PC-3 (cell line): ENCODE measurements at regions not wholly inside any gene's neighbourhood (a gene's known extent, or its start where the extent isn't known, plus 50 kb on each side); places are given as distances from the start of the nearest gene placed in this dataset.
A peak's percentile ranks its signal among the peaks of the same experiment; 100 is the strongest.

Source experiments
- ATAC-seq: fragments of 200-7000 bp; cut with Tn5 transposase; 2 replicates; pipeline ENCODE4 v1.9.1; 2020; ENCODE audit warnings: mild to moderate bottlenecking, moderate library complexity
- BruUV-seq: library from RNA; stranded (reverse); fragments of 400-500 nt; replicated peaks from 2 replicates; lab custom pipeline; 2021; lab: Mats Ljungman, UMichigan
- CTCF ChIA-PET: fragments of 300-600 bp; sonication (Branson Sonifier 250); formaldehyde crosslinking; loops from one replicate; lab custom pipeline; 2022; ENCODE audit warnings: antibody characterized with exemption; lab: Charles Lee
- POLR2A ChIA-PET: fragments of 300-600 bp; sonication (Branson Sonifier 250); formaldehyde crosslinking; loops from one replicate; lab custom pipeline; 2022; ENCODE audit warnings: antibody characterized with exemption; ENCODE audit not compliant: unreplicated experiment; lab: Charles Lee
- DNase-seq: peaks from one replicate; pipeline ENCODE4 v3.0.0-alpha.2; 2015
- H2AFZ ChIP-seq: fragments of 300-600 bp; sonication (generic); 2 replicates; pipeline ENCODE4 v1.6.0; 2016; ENCODE audit warnings: antibody characterized with exemption, low read length
- H3F3A ChIP-seq: fragments of 300-600 bp; sonication (generic); one replicate; pipeline ENCODE4 v1.6.0; 2017; ENCODE audit warnings: antibody characterized with exemption, low read length, control low read depth, mild to moderate bottlenecking; ENCODE audit not compliant: unreplicated experiment
- H3K27ac ChIP-seq: fragments of 300-600 bp; sonication (generic); 2 replicates; pipeline ENCODE4 v1.5.1; 2016; ENCODE audit warnings: mild to moderate bottlenecking, low read length
- H3K27me3 ChIP-seq: fragments of 300-600 bp; sonication (generic); 2 replicates; pipeline ENCODE4 v1.6.1; 2016; ENCODE audit warnings: low read length, mixed read lengths
- H3K36me3 ChIP-seq: fragments of 300-600 bp; sonication (generic); 2 replicates; pipeline ENCODE4 v1.6.1; 2016; ENCODE audit warnings: low read depth, mixed run types, low read length, mixed read lengths
- H3K4me1 ChIP-seq: fragments of 300-600 bp; sonication (generic); 2 replicates; pipeline ENCODE4 v1.5.1; 2016; ENCODE audit warnings: low read length; ENCODE audit not compliant: insufficient read depth
- H3K4me2 ChIP-seq: fragments of 300-600 bp; sonication (generic); 2 replicates; pipeline ENCODE4 v1.6.0; 2016; ENCODE audit warnings: low read length
- H3K4me3 ChIP-seq: fragments of 300-600 bp; sonication (generic); 2 replicates; pipeline ENCODE4 v1.5.1; 2016; ENCODE audit warnings: mild to moderate bottlenecking, low read length, mixed read lengths
- H3K79me2 ChIP-seq: fragments of 300-600 bp; sonication (generic); 2 replicates; pipeline ENCODE4 v1.6.1; 2017; ENCODE audit warnings: low read length, mixed read lengths
- H3K9ac ChIP-seq: fragments of 300-600 bp; sonication (generic); 2 replicates; pipeline ENCODE4 v1.6.0; 2016; ENCODE audit warnings: mild to moderate bottlenecking, low read length
- H3K9me2 ChIP-seq: fragments of 300-600 bp; sonication (generic); replicated peaks from 2 replicates; pipeline ENCODE4 v1.6.1; 2016; ENCODE audit warnings: mixed run types, low read length, mixed read lengths
- H3K9me3 ChIP-seq: fragments of 300-600 bp; sonication (generic); 2 replicates; pipeline ENCODE4 v1.6.1; 2016; ENCODE audit warnings: low read length, mixed read lengths
- H4K20me1 ChIP-seq: fragments of 300-600 bp; sonication (generic); 2 replicates; pipeline ENCODE4 v1.6.1; 2016; ENCODE audit warnings: low read length, mixed read lengths
- CTCF ChIP-seq: fragments of 300-600 bp; sonication (generic); conservative IDR thresholded peaks from 2 replicates; pipeline ENCODE4 v1.5.1; 2017; ENCODE audit warnings: antibody characterized with exemption, low read depth, mild to moderate bottlenecking, low read length
- EZH2 ChIP-seq: fragments of 300-600 bp; sonication (generic); IDR thresholded peaks from one replicate; pipeline ENCODE4 v1.6.1; 2017; ENCODE audit warnings: antibody characterized with exemption, mild to moderate bottlenecking, low read length; ENCODE audit not compliant: unreplicated experiment
- EZH2phosphoT487 ChIP-seq: fragments of 300-600 bp; sonication (generic); IDR thresholded peaks from 2 replicates; pipeline ENCODE4 v1.6.1; 2018; ENCODE audit warnings: mild to moderate bottlenecking, antibody characterized with exemption, low read length, borderline replicate concordance
- intact Hi-C: fragments of 100-400 bp; cut with micrococcal nuclease; formaldehyde crosslinking; loops from 2 replicates; pipeline ENCODE4 v1.9.0; 2023

- H4K20me1 ChIP-seq = no peaks in the 10 kb centered on the region
- DNase-seq = no peak
- no peak overlapping the region for H2AFZ ChIP-seq
- intact Hi-C loops = no loop called here
- ChIA-PET POLR2A (no interaction called here), CTCF (no interaction called here)
- H3K9ac ChIP-seq = no peak overlapping the region
- H3K79me2 ChIP-seq = no peaks in the 10 kb centered on the region
- no peaks in the 10 kb centered on the region for H3K4me1 ChIP-seq
- H3K4me2 ChIP-seq = no peak overlapping the region
- H3K9me2 ChIP-seq = no peaks in the 10 kb centered on the region
- no peak overlapping the region for H3K4me3 ChIP-seq
- no TSS peak for BruUV-seq
- no peaks in the 10 kb centered on the region for H3K9me3 ChIP-seq
- H3K27ac ChIP-seq = no peak overlapping the region
- H3F3A ChIP-seq = no peaks in the 10 kb centered on the region
- TF ChIP-seq EZH2 (no peak), CTCF (no peak), EZH2phosphoT487 (no peak)
- no peaks in the 10 kb centered on the region for H3K36me3 ChIP-seq
- ATAC-seq = no peak
- H3K27me3 ChIP-seq = peaks cover 57% of the 10 kb centered on the region
Measured at GRCh38 chr7:49479936-49480544, 293.4 kb upstream of the VWC2 start.

- intact Hi-C loops = no loop called here
- ChIA-PET POLR2A (no interaction called here), CTCF (no interaction called here)
- no peak for DNase-seq
- Histone ChIP-seq H3K9ac (no peak overlapping the region), H3K4me1 (no peaks in the 10 kb centered on the region), H3K4me3 (no peak overlapping the region), H3K9me2 (no peaks in the 10 kb centered on the region), H3K36me3 (no peaks in the 10 kb centered on the region), H3K9me3 (no peaks in the 10 kb centered on the region), H3K79me2 (no peaks in the 10 kb centered on the region), H2AFZ (no peak overlapping the region), H3K4me2 (no peak overlapping the region), H3K27ac (no peak overlapping the region), H4K20me1 (no peaks in the 10 kb centered on the region), H3F3A (no peaks in the 10 kb centered on the region), H3K27me3 (peaks cover 49% of the 10 kb centered on the region)
- TF ChIP-seq EZH2phosphoT487 (no peak), EZH2 (no peak), CTCF (no peak)
- no TSS peak for BruUV-seq
- ATAC-seq = no peak
Measured at GRCh38 chr7:49481075-49481474, 292.4 kb upstream of the VWC2 start.

GRCh38 chr7:49483142-49483541 lies 290.3 kb upstream of the VWC2 start:
- H3K9me2 ChIP-seq = no peaks in the 10 kb centered on the region
- peak; percentile 53 for DNase-seq
- H3K27me3 ChIP-seq = peaks cover 34% of the 10 kb centered on the region
- intact Hi-C loops = no loop called here
- H3K9ac ChIP-seq = no peak overlapping the region
- H4K20me1 ChIP-seq = no peaks in the 10 kb centered on the region
- ChIA-PET POLR2A (no interaction called here), CTCF (no interaction called here)
- no peak overlapping the region for H3K27ac ChIP-seq
- no peaks in the 10 kb centered on the region for H3K4me1 ChIP-seq
- peak; percentile 60 for ATAC-seq
- H3K9me3 ChIP-seq = no peaks in the 10 kb centered on the region
- H2AFZ ChIP-seq = no peak overlapping the region
- H3K36me3 ChIP-seq = no peaks in the 10 kb centered on the region
- no peak overlapping the region for H3K4me3 ChIP-seq
- BruUV-seq = no TSS peak
- TF ChIP-seq CTCF = peak; percentile 59
- no peak for TF ChIP-seq EZH2
- no peak for TF ChIP-seq EZH2phosphoT487
- no peak overlapping the region for H3K4me2 ChIP-seq
- H3F3A ChIP-seq = no peaks in the 10 kb centered on the region
- no peaks in the 10 kb centered on the region for H3K79me2 ChIP-seq
